Activated CD4-positive, alpha-beta T cell treated with anti-CD3 and anti-CD28 coated beads, Interleukin-2, amount 10 ng/mL, durations not matched to agents 7 days and 5 days (primary cell): ENCODE measurements at regions not wholly inside any gene's neighbourhood (a gene's known extent, or its start where the extent isn't known, plus 50 kb on each side); places are given as distances from the start of the nearest gene placed in this dataset.

ENCODE experiments used
- CTCF ChIA-PET: fragments of 350-600 bp; sonication (Branson Sonifier 250); formaldehyde crosslinking; loops from one replicate; lab custom pipeline; 2021; ENCODE audit warnings: antibody characterized with exemption; lab: Charles Lee
- POLR2A ChIA-PET: fragments of 350-600 bp; sonication (Branson Sonifier 250); formaldehyde crosslinking; loops from one replicate; lab custom pipeline; 2021; ENCODE audit warnings: antibody characterized with exemption; lab: Charles Lee
- DNase-seq: peaks from one replicate; pipeline ENCODE4 v3.0.0-alpha.2; 2020
- H3K27ac Mint-ChIP-seq: one replicate; pipeline ENCODE4 v1.8.0; 2021; ENCODE audit warnings: mild to moderate bottlenecking, moderate library complexity, mixed read lengths
- H3K27me3 Mint-ChIP-seq: one replicate; pipeline ENCODE4 v1.8.0; 2021; ENCODE audit warnings: mixed read lengths
- H3K36me3 Mint-ChIP-seq: one replicate; pipeline ENCODE4 v1.8.0; 2021; ENCODE audit warnings: low read depth, mixed read lengths
- H3K4me1 Mint-ChIP-seq: one replicate; pipeline ENCODE4 v1.8.0; 2021; ENCODE audit warnings: mixed read lengths
- H3K4me3 Mint-ChIP-seq: one replicate; pipeline ENCODE4 v1.8.0; 2021; ENCODE audit warnings: mild to moderate bottlenecking, moderate library complexity, mixed read lengths
- H3K9me3 Mint-ChIP-seq: one replicate; pipeline ENCODE4 v1.8.0; 2021; ENCODE audit warnings: mixed read lengths

- no peaks in the 10 kb centered on the region for H3K4me1 Mint-ChIP-seq
- no peaks in the 10 kb centered on the region for H3K9me3 Mint-ChIP-seq
- no peaks in the 10 kb centered on the region for H3K36me3 Mint-ChIP-seq
- no peaks in the 10 kb centered on the region for H3K27me3 Mint-ChIP-seq
- POLR2A ChIA-PET = no interaction called here
- CTCF ChIA-PET = no interaction called here
- no peak overlapping the region for H3K27ac Mint-ChIP-seq
- no peak overlapping the region for H3K4me3 Mint-ChIP-seq
- no peak for DNase-seq
Observed at GRCh38 chr9:75628952-75629351, 261.5 kb upstream of the PCSK5 start.

GRCh38 chr9:75633451-75634057, 256.9 kb upstream of the PCSK5 start:
- H3K36me3 Mint-ChIP-seq = no peaks in the 10 kb centered on the region
- POLR2A ChIA-PET = no interaction called here

GRCh38 chr9:75636427-75637045, 253.9 kb upstream of the PCSK5 start:
- DNase-seq = no peak
- Mint-ChIP-seq H3K27me3 (no peaks in the 10 kb centered on the region), H3K9me3 (no peaks in the 10 kb centered on the region), H3K4me1 (no peaks in the 10 kb centered on the region), H3K27ac (no peak overlapping the region), H3K4me3 (no peak overlapping the region), H3K36me3 (no peaks in the 10 kb centered on the region)
- ChIA-PET CTCF (no interaction called here), POLR2A (no interaction called here)

More at GRCh38 chr9:75633451-75634057, 256.9 kb upstream of the PCSK5 start:
- no peaks in the 10 kb centered on the region for H3K9me3 Mint-ChIP-seq
- no peak overlapping the region for H3K4me3 Mint-ChIP-seq
- CTCF ChIA-PET = no interaction called here
- no peak for DNase-seq
- no peaks in the 10 kb centered on the region for H3K4me1 Mint-ChIP-seq
- no peaks in the 10 kb centered on the region for H3K27me3 Mint-ChIP-seq
- H3K27ac Mint-ChIP-seq = no peak overlapping the region

GRCh38 chr9:75639971-75640610, 250.4 kb upstream of the PCSK5 start:
- Mint-ChIP-seq H3K27me3 (no peaks in the 10 kb centered on the region), H3K4me1 (no peaks in the 10 kb centered on the region), H3K27ac (no peak overlapping the region), H3K9me3 (no peaks in the 10 kb centered on the region), H3K36me3 (no peaks in the 10 kb centered on the region), H3K4me3 (no peak overlapping the region)
- ChIA-PET POLR2A (no interaction called here), CTCF (no interaction called here)
- no peak for DNase-seq

- Mint-ChIP-seq H3K9me3 (no peaks in the 10 kb centered on the region), H3K27me3 (no peaks in the 10 kb centered on the region), H3K4me1 (no peaks in the 10 kb centered on the region), H3K4me3 (no peak overlapping the region), H3K36me3 (no peaks in the 10 kb centered on the region), H3K27ac (no peak overlapping the region)
- CTCF ChIA-PET = no interaction called here
- no peak for DNase-seq
- POLR2A ChIA-PET = no interaction called here
Observed at GRCh38 chr9:75642522-75642921, 248.0 kb upstream of the PCSK5 start.

- Mint-ChIP-seq H3K27ac (no peak overlapping the region), H3K4me1 (no peaks in the 10 kb centered on the region), H3K9me3 (no peaks in the 10 kb centered on the region), H3K4me3 (no peak overlapping the region), H3K27me3 (no peaks in the 10 kb centered on the region), H3K36me3 (no peaks in the 10 kb centered on the region)
- no peak for DNase-seq
- ChIA-PET POLR2A (no interaction called here), CTCF (no interaction called here)
Observed at GRCh38 chr9:75644649-75645048, 245.8 kb upstream of the PCSK5 start.

- Mint-ChIP-seq H3K27me3 (peaks cover 8% of the 10 kb centered on the region), H3K9me3 (no peaks in the 10 kb centered on the region), H3K27ac (no peak overlapping the region), H3K36me3 (no peaks in the 10 kb centered on the region), H3K4me3 (no peak overlapping the region), H3K4me1 (no peaks in the 10 kb centered on the region)
- DNase-seq = no peak
- POLR2A ChIA-PET = no interaction called here
- CTCF ChIA-PET = no interaction called here
Observed at GRCh38 chr9:75648034-75648433, 242.4 kb upstream of the PCSK5 start.

GRCh38 chr9:75649060-75649459, 241.4 kb upstream of the PCSK5 start:
- Mint-ChIP-seq H3K27ac (no peak overlapping the region), H3K27me3 (peaks cover 10% of the 10 kb centered on the region), H3K36me3 (no peaks in the 10 kb centered on the region), H3K4me1 (no peaks in the 10 kb centered on the region), H3K9me3 (no peaks in the 10 kb centered on the region), H3K4me3 (no peak overlapping the region)
- ChIA-PET CTCF (no interaction called here), POLR2A (no interaction called here)
- DNase-seq = no peak

GRCh38 chr9:75651709-75652108, 238.8 kb upstream of the PCSK5 start:
- H3K27me3 Mint-ChIP-seq = peaks cover 13% of the 10 kb centered on the region
- no peak overlapping the region for H3K27ac Mint-ChIP-seq
- ChIA-PET POLR2A (no interaction called here), CTCF (no interaction called here)
- H3K36me3 Mint-ChIP-seq = no peaks in the 10 kb centered on the region
- DNase-seq = no peak
- H3K4me1 Mint-ChIP-seq = no peaks in the 10 kb centered on the region
- H3K4me3 Mint-ChIP-seq = no peak overlapping the region
- no peaks in the 10 kb centered on the region for H3K9me3 Mint-ChIP-seq

GRCh38 chr9:75653335-75653734, 237.1 kb upstream of the PCSK5 start:
- Mint-ChIP-seq H3K27me3 (peaks cover 13% of the 10 kb centered on the region), H3K27ac (no peak overlapping the region), H3K9me3 (no peaks in the 10 kb centered on the region), H3K4me1 (no peaks in the 10 kb centered on the region), H3K36me3 (no peaks in the 10 kb centered on the region), H3K4me3 (no peak overlapping the region)
- POLR2A ChIA-PET = no interaction called here
- CTCF ChIA-PET = no interaction called here
- no peak for DNase-seq

GRCh38 chr9:75653750-75654149, 236.7 kb upstream of the PCSK5 start:
- H3K4me1 Mint-ChIP-seq = no peaks in the 10 kb centered on the region
- CTCF ChIA-PET = no interaction called here
- POLR2A ChIA-PET = no interaction called here
- no peak overlapping the region for H3K27ac Mint-ChIP-seq
- H3K27me3 Mint-ChIP-seq = peaks cover 13% of the 10 kb centered on the region
- H3K4me3 Mint-ChIP-seq = no peak overlapping the region
- no peaks in the 10 kb centered on the region for H3K36me3 Mint-ChIP-seq
- no peak for DNase-seq
- no peaks in the 10 kb centered on the region for H3K9me3 Mint-ChIP-seq

- CTCF ChIA-PET = no interaction called here
- Mint-ChIP-seq H3K27me3 (peaks cover 5% of the 10 kb centered on the region), H3K4me1 (no peaks in the 10 kb centered on the region), H3K4me3 (no peak overlapping the region), H3K27ac (no peak overlapping the region), H3K9me3 (no peaks in the 10 kb centered on the region), H3K36me3 (no peaks in the 10 kb centered on the region)
- POLR2A ChIA-PET = no interaction called here
- no peak for DNase-seq
Observed at GRCh38 chr9:75657015-75657414, 233.5 kb upstream of the PCSK5 start.

GRCh38 chr9:75658301-75658905, 232.1 kb upstream of the PCSK5 start:
- Mint-ChIP-seq H3K9me3 (no peaks in the 10 kb centered on the region), H3K4me1 (no peaks in the 10 kb centered on the region), H3K27me3 (peaks cover 3% of the 10 kb centered on the region), H3K27ac (no peak overlapping the region), H3K36me3 (no peaks in the 10 kb centered on the region), H3K4me3 (no peak overlapping the region)
- CTCF ChIA-PET = no interaction called here
- POLR2A ChIA-PET = no interaction called here
- DNase-seq = no peak
